ENCODE measurements at regions not wholly inside any gene's neighbourhood (a gene's known extent, or its start where the extent isn't known, plus 50 kb on each side); places are given as distances from the start of the nearest gene placed in this dataset.

- Histone ChIP-seq H3K4me1 (no peaks in the 10 kb centered on the region), H3K27me3 (no peaks in the 10 kb centered on the region), H3K4me3 (ENCODE audit: low read depth, low read length) (no peak overlapping the region), H3K9me3 (peaks cover 3% of the 10 kb centered on the region), H3K36me3 (no peaks in the 10 kb centered on the region)
- no peak for DNase-seq
- no peak for TF ChIP-seq CTCF (IDR thresholded peaks at IDR 0.05; ENCODE audit: low read depth, low read length)
Measured at GRCh38 chr4:4746444-4746843, 113.0 kb upstream of the MSX1 start.

GRCh38 chr4:4740071-4740470 lies 119.4 kb upstream of the MSX1 start:
- Histone ChIP-seq H3K4me3 (ENCODE audit: low read depth, low read length) (no peak overlapping the region), H3K9me3 (no peaks in the 10 kb centered on the region), H3K4me1 (no peaks in the 10 kb centered on the region), H3K27me3 (no peaks in the 10 kb centered on the region), H3K36me3 (no peaks in the 10 kb centered on the region)
- DNase-seq, result no peak
- no peak for TF ChIP-seq CTCF (IDR thresholded peaks at IDR 0.05; ENCODE audit: low read depth, low read length)

GRCh38 chr4:4735870-4736269 lies 123.6 kb upstream of the MSX1 start:
- Histone ChIP-seq H3K4me1 (no peaks in the 10 kb centered on the region), H3K9me3 (no peaks in the 10 kb centered on the region), H3K4me3 (ENCODE audit: low read depth, low read length) (no peak overlapping the region), H3K36me3 (no peaks in the 10 kb centered on the region), H3K27me3 (no peaks in the 10 kb centered on the region)
- DNase-seq, result no peak
- no peak for TF ChIP-seq CTCF (IDR thresholded peaks at IDR 0.05; ENCODE audit: low read depth, low read length)

- no peaks in the 10 kb centered on the region for H3K27me3 ChIP-seq
- no peak for TF ChIP-seq CTCF (IDR thresholded peaks at IDR 0.05; ENCODE audit: low read depth, low read length)
- no peaks in the 10 kb centered on the region for H3K36me3 ChIP-seq
- H3K4me1 ChIP-seq, result no peaks in the 10 kb centered on the region
- H3K4me3 ChIP-seq (ENCODE audit: low read depth, low read length), result no peak overlapping the region
- H3K9me3 ChIP-seq, result no peaks in the 10 kb centered on the region
- DNase-seq, result no peak
Measured at GRCh38 chr4:4735136-4735750, 124.2 kb upstream of the MSX1 start.

- Histone ChIP-seq H3K4me1 (no peaks in the 10 kb centered on the region), H3K9me3 (no peaks in the 10 kb centered on the region), H3K36me3 (no peaks in the 10 kb centered on the region), H3K4me3 (ENCODE audit: low read depth, low read length) (no peak overlapping the region), H3K27me3 (no peaks in the 10 kb centered on the region)
- no peak for DNase-seq
- no peak for TF ChIP-seq CTCF (IDR thresholded peaks at IDR 0.05; ENCODE audit: low read depth, low read length)
Measured at GRCh38 chr4:4734425-4734824, 125.0 kb upstream of the MSX1 start.

GRCh38 chr4:4733663-4734062 lies 125.8 kb upstream of the MSX1 start:
- Histone ChIP-seq H3K4me3 (ENCODE audit: low read depth, low read length) (no peak overlapping the region), H3K9me3 (no peaks in the 10 kb centered on the region), H3K36me3 (no peaks in the 10 kb centered on the region), H3K4me1 (no peaks in the 10 kb centered on the region), H3K27me3 (no peaks in the 10 kb centered on the region)
- DNase-seq, result no peak
- no peak for TF ChIP-seq CTCF (IDR thresholded peaks at IDR 0.05; ENCODE audit: low read depth, low read length)
